SK-N-SH (cell line): ENCODE measurements at regions not wholly inside any gene's neighbourhood (a gene's known extent, or its start where the extent isn't known, plus 50 kb on each side); places are given as distances from the start of the nearest gene placed in this dataset.

ENCODE experiments used
- CTCF ChIA-PET: fragments of 300-600, 350-600 bp; formaldehyde crosslinking; extraction: SDS; loops from one replicate; lab custom pipeline; 2021; lab: Yijun Ruan, JAX
- POLR2A ChIA-PET: fragments of 350-600 bp; sonication (Branson Sonifier 250); formaldehyde crosslinking; extraction: SDS; loops from one replicate; lab custom pipeline; 2020; ENCODE audit warnings: antibody characterized with exemption, inconsistent platforms; lab: Yijun Ruan, JAX
- DNase-seq: peaks from one replicate; pipeline ENCODE4 v3.0.0; 2012
- H2AFZ ChIP-seq: fragments of 200-600 bp; sonication (generic); 2 replicates; pipeline ENCODE4 v1.8.1; 2016; ENCODE audit warnings: antibody characterized with exemption, mild to moderate bottlenecking, low read depth
- H3F3A ChIP-seq: fragments of 200-600 bp; sonication (generic); replicated peaks from 2 replicates; pipeline ENCODE3; 2016; ENCODE audit warnings: antibody characterized with exemption, mild to moderate bottlenecking; ENCODE audit not compliant: insufficient read depth
- H3K27ac ChIP-seq, 2 experiments: fragments of 200-500 bp in 1 of 2; fragments of 200-600 bp in 1 of 2; sonication (Bioruptor generic) in 1 of 2; sonication (generic), shearing (Covaris generic) in 1 of 2; 2 replicates each; pipeline versions ENCODE4 v1.5.1 to v1.6.1; 2014 to 2016; ENCODE audit warnings: low read depth in 2 of 2, inconsistent platforms in 1 of 2, low read length in 1 of 2, mild to moderate bottlenecking in 1 of 2, mixed read lengths in 1 of 2
- H3K27me3 ChIP-seq: fragments of 200-600 bp; sonication (generic), shearing (Covaris generic); 2 replicates; pipeline ENCODE4 v1.6.1; 2016; ENCODE audit warnings: mixed run types; ENCODE audit not compliant: insufficient read depth
- H3K36me3 ChIP-seq, 2 experiments: fragments of 200-500 bp in 1 of 2; fragments of 200-600 bp in 1 of 2; sonication (Bioruptor generic) in 1 of 2; sonication (generic) in 1 of 2; replicated peaks in 1 of 2; 2 replicates each; pipeline versions ENCODE3 to v1.5.1; 2014 to 2016; ENCODE audit warnings: low read length in 1 of 2, mild to moderate bottlenecking in 1 of 2; ENCODE audit not compliant: insufficient read depth in 2 of 2, control insufficient read depth in 1 of 2
- H3K4me1 ChIP-seq, 2 experiments: fragments of 200-500 bp in 1 of 2; fragments of 200-600 bp in 1 of 2; sonication (Bioruptor generic) in 1 of 2; sonication (generic), shearing (Covaris generic) in 1 of 2; 2 replicates each; pipeline versions ENCODE4 v1.5.1 to v1.6.1; 2014 to 2016; ENCODE audit warnings: low read depth in 1 of 2, low read length in 1 of 2, mixed run types in 1 of 2; ENCODE audit not compliant: insufficient read depth in 2 of 2, control insufficient read depth in 1 of 2
- H3K4me2 ChIP-seq: fragments of 200-600 bp; sonication (generic), shearing (Covaris generic); 2 replicates; pipeline ENCODE4 v1.6.1; 2017; ENCODE audit warnings: mixed run types
- H3K4me3 ChIP-seq, 2 experiments: fragments of 200-500 bp in 1 of 2; fragments of 200-600 bp in 1 of 2; sonication (Bioruptor generic) in 1 of 2; sonication (generic), shearing (Covaris generic) in 1 of 2; 2 replicates each; pipeline versions ENCODE4 v1.5.1 to v1.8.1; 2014 to 2016; ENCODE audit warnings: low read depth in 2 of 2, inconsistent platforms in 1 of 2, low read length in 1 of 2, mild to moderate bottlenecking in 1 of 2, mixed read lengths in 1 of 2, moderate library complexity in 1 of 2
- H3K79me2 ChIP-seq: fragments of 200-600 bp; sonication (generic); 2 replicates; pipeline ENCODE4 v1.8.1; 2017; ENCODE audit warnings: mild to moderate bottlenecking; ENCODE audit not compliant: insufficient read depth
- H3K9ac ChIP-seq: fragments of 200-600 bp; sonication (generic); 2 replicates; pipeline ENCODE4 v1.6.1; 2017; ENCODE audit warnings: mixed run types
- H3K9me2 ChIP-seq: fragments of 200-600 bp; sonication (generic); 2 replicates; pipeline ENCODE4 v1.6.1; 2017; ENCODE audit warnings: mixed run types
- H3K9me3 ChIP-seq: fragments of 200-600 bp; sonication (generic); 2 replicates; pipeline ENCODE4 v1.6.1; 2017; ENCODE audit warnings: mixed run types, mild to moderate bottlenecking, moderate library complexity
- H4K20me1 ChIP-seq: fragments of 200-600 bp; sonication (generic); 2 replicates; pipeline ENCODE4 v1.6.1; 2017; ENCODE audit warnings: mild to moderate bottlenecking, mixed run types; ENCODE audit not compliant: insufficient read depth
- CTCF ChIP-seq: fragments of 200-600 bp; sonication (generic); IDR thresholded peaks from 2 replicates; pipeline ENCODE4 v1.6.1; 2017; ENCODE audit warnings: antibody characterized with exemption, mild to moderate bottlenecking, moderate library complexity
- EP300 ChIP-seq, 2 experiments: IDR thresholded peaks; 2 replicates each; pipeline versions ENCODE4 v1.4.0 to v1.6.1; 2012; ENCODE audit warnings: borderline replicate concordance in 1 of 2, low read depth in 1 of 2, low read length in 1 of 2
- FOXM1 ChIP-seq: IDR thresholded peaks from 2 replicates; pipeline ENCODE4 v1.4.0; 2012; ENCODE audit warnings: low read depth, mild to moderate bottlenecking
- GABPA ChIP-seq: IDR thresholded peaks from 2 replicates; pipeline ENCODE4 v1.4.0; 2012; ENCODE audit warnings: low read depth, mild to moderate bottlenecking
- GATA2 ChIP-seq: sonication (generic); formaldehyde crosslinking; IDR thresholded peaks from 2 replicates; pipeline ENCODE4 v1.5.0; 2020; ENCODE audit warnings: mild to moderate bottlenecking, missing genetic modification reagents
- IRF3 ChIP-seq: fragments of 150-350 bp; IDR thresholded peaks from 2 replicates; pipeline ENCODE4 v1.6.1; 2016; ENCODE audit warnings: mild to moderate bottlenecking, low read depth, low read length
- NFIC ChIP-seq: IDR thresholded peaks from 2 replicates; pipeline ENCODE4 v1.4.0; 2012; ENCODE audit warnings: borderline replicate concordance
- NRF1 ChIP-seq: IDR thresholded peaks from 2 replicates; pipeline ENCODE4 v1.6.1; 2012; ENCODE audit warnings: low read depth, mild to moderate bottlenecking, low read length
- POLR2AphosphoS5 ChIP-seq: IDR thresholded peaks from 2 replicates; pipeline ENCODE4 v1.6.1; 2012; ENCODE audit warnings: low read depth, low read length
- RAD21 ChIP-seq: IDR thresholded peaks from 2 replicates; pipeline ENCODE4 v1.6.1; 2012; ENCODE audit warnings: mild to moderate bottlenecking, low read length
- RCOR1 ChIP-seq: fragments of 150-350 bp; IDR thresholded peaks from 2 replicates; pipeline ENCODE4 v1.6.1; 2017; ENCODE audit warnings: antibody characterized with exemption, low read length
- SIN3A ChIP-seq: IDR thresholded peaks from 2 replicates; pipeline ENCODE4 v1.6.1; 2012; ENCODE audit warnings: low read depth, mild to moderate bottlenecking, low read length, moderate library complexity, borderline replicate concordance
- TEAD4 ChIP-seq: IDR thresholded peaks from 2 replicates; pipeline ENCODE4 v1.4.0; 2012; ENCODE audit warnings: mild to moderate bottlenecking, borderline replicate concordance; ENCODE audit not compliant: insufficient read depth
- YY1 ChIP-seq: IDR thresholded peaks from 2 replicates; pipeline ENCODE4 v1.4.0; 2012; ENCODE audit warnings: low read depth, mild to moderate bottlenecking
- ZBTB33 ChIP-seq: IDR thresholded peaks from 2 replicates; pipeline ENCODE4 v1.4.0; 2012; ENCODE audit warnings: low read depth, borderline replicate concordance
- TF ChIP-seq, protein P1 (sequence below): IDR thresholded peaks from 2 replicates; pipeline ENCODE4 v1.4.0; 2012; ENCODE audit warnings: low read depth
- TF ChIP-seq, protein P2 (sequence below): IDR thresholded peaks from 2 replicates; pipeline ENCODE4 v1.4.0; 2012; ENCODE audit warnings: low read depth, borderline replicate concordance

DNA sequence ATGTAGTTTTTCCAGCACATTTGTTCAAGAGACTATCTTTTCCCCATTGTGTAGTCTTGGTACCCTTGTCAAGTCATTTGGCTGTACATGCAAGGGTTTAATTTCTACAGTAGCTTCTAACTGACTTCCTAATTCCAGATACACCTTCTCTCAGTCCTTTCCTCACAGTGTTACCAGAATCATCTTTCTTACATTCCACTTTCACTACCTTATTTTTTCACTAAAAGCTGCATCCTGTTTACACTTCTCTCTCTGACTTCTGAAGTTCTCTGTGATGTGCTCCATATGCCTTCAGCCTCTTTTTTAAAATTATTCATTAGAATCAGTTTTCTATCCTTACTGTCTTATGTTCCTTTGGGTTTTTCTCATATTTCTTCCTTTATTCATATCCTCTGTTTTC lies 57.1 kb upstream of the RWDD3 start:
- POLR2A ChIA-PET = no interaction called here
- H4K20me1 ChIP-seq = no peaks in the 10 kb centered on the region
- DNase-seq = no peak
- H3K9ac ChIP-seq = no peak overlapping the region
- H3K27ac ChIP-seq = no peak overlapping the region
- no peaks in the 10 kb centered on the region for H3K9me3 ChIP-seq
- TF ChIP-seq POLR2AphosphoS5 (no peak), SIN3A (no peak), GABPA (no peak), GATA2 (CRISPR knock-in tag) (no peak), FOXM1 (no peak), NFIC (no peak), YY1 (no peak), IRF3 (no peak), RAD21 (no peak), CTCF (no peak), TEAD4 (no peak), ZBTB33 (no peak), NRF1 (no peak), RCOR1 (no peak), EP300 (IDR thresholded peaks at IDR 0.05; ENCODE audit: borderline replicate concordance in 1 of 2, low read depth in 1 of 2, low read length in 1 of 2) (no peak)
- TF ChIP-seq, protein P1, sequence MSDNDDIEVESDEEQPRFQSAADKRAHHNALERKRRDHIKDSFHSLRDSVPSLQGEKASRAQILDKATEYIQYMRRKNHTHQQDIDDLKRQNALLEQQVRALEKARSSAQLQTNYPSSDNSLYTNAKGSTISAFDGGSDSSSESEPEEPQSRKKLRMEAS = no peak
- TF ChIP-seq, protein P2, sequence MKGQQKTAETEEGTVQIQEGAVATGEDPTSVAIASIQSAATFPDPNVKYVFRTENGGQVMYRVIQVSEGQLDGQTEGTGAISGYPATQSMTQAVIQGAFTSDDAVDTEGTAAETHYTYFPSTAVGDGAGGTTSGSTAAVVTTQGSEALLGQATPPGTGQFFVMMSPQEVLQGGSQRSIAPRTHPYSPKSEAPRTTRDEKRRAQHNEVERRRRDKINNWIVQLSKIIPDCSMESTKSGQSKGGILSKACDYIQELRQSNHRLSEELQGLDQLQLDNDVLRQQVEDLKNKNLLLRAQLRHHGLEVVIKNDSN = no peak
- no peaks in the 10 kb centered on the region for H3F3A ChIP-seq
- CTCF ChIA-PET = interaction anchor here (0.7 kb wide), 1 partner anchor 57 kb away, joined by 3 read pairs; no protein-coding TSS in a partner anchor
- H2AFZ ChIP-seq = no peak overlapping the region
- no peaks in the 10 kb centered on the region for H3K36me3 ChIP-seq
- no peak overlapping the region for H3K4me2 ChIP-seq
- H3K4me1 ChIP-seq = peaks cover 0 to 7% of the 10 kb centered on the region in 2 experiments; a peak in 2 of 4 replicates
- no peaks in the 10 kb centered on the region for H3K9me2 ChIP-seq
- no peaks in the 10 kb centered on the region for H3K27me3 ChIP-seq
- no peak overlapping the region for H3K4me3 ChIP-seq
- no peaks in the 10 kb centered on the region for H3K79me2 ChIP-seq
